IMR-90 (cell line): ENCODE measurements at regions not wholly inside any gene's neighbourhood (a gene's known extent, or its start where the extent isn't known, plus 50 kb on each side); places are given as distances from the start of the nearest gene placed in this dataset.

ENCODE experiments used
- ATAC-seq: fragments of 200-7000 bp; cut with Tn5 transposase; 2 replicates; pipeline ENCODE4 v1.9.1; 2020; ENCODE audit warnings: low read depth, mild to moderate bottlenecking, moderate library complexity
- BruUV-seq: library from RNA; stranded (reverse); fragments of 400-500 nt; replicated peaks from 2 replicates; lab custom pipeline; 2021; lab: Mats Ljungman, UMichigan
- CTCF ChIA-PET: fragments of 300-600 bp; formaldehyde crosslinking; extraction: SDS; loops from one replicate; lab custom pipeline; 2021; ENCODE audit warnings: antibody characterized with exemption; lab: Yijun Ruan, JAX
- POLR2A ChIA-PET: fragments of 300-600 bp; sonication (Branson Sonifier 250); formaldehyde crosslinking; loops from one replicate; lab custom pipeline; 2022; ENCODE audit warnings: antibody characterized with exemption; ENCODE audit not compliant: unreplicated experiment; lab: Charles Lee
- DNase-seq: peaks from one replicate; pipeline ENCODE4 v3.0.0; 2013
- H2AFZ ChIP-seq: replicated peaks from 2 replicates; pipeline ENCODE3; 2013; ENCODE audit warnings: low read length, mild to moderate bottlenecking; ENCODE audit not compliant: poor library complexity
- H2AK5ac ChIP-seq: 2 replicates; pipeline ENCODE4 v1.6.1; 2013; ENCODE audit warnings: low read depth, low read length, inconsistent platforms
- H2AK9ac ChIP-seq: replicated peaks from 2 replicates; pipeline ENCODE3; 2013; ENCODE audit warnings: mild to moderate bottlenecking, low read depth, low read length, moderate library complexity; ENCODE audit not compliant: poor library complexity
- H2BK120ac ChIP-seq: 2 replicates; pipeline ENCODE4 v1.6.1; 2013; ENCODE audit warnings: low read depth, low read length, inconsistent platforms
- H2BK15ac ChIP-seq: 3 replicates; pipeline ENCODE4 v1.6.1; 2013; ENCODE audit warnings: low read depth, low read length, inconsistent platforms
- H2BK20ac ChIP-seq: 2 replicates; pipeline ENCODE4 v1.6.1; 2013; ENCODE audit warnings: low read depth, mild to moderate bottlenecking, inconsistent platforms, low read length, moderate library complexity
- H2BK5ac ChIP-seq: 2 replicates; pipeline ENCODE4 v1.6.1; 2013; ENCODE audit warnings: mild to moderate bottlenecking, low read depth, low read length, inconsistent platforms; ENCODE audit not compliant: poor library complexity, severe bottlenecking
- H3K14ac ChIP-seq: replicated peaks from 2 replicates; pipeline ENCODE4 v1.6.1; 2013; ENCODE audit warnings: low read depth, low read length, inconsistent platforms
- H3K18ac ChIP-seq: 2 replicates; pipeline ENCODE4 v1.6.1; 2013; ENCODE audit warnings: low read depth, low read length, control low read depth
- H3K23ac ChIP-seq: 2 replicates; pipeline ENCODE4 v1.6.1; 2013; ENCODE audit warnings: low read depth, low read length, inconsistent platforms
- H3K27ac ChIP-seq: 2 replicates; pipeline ENCODE4 v1.5.1; 2013; ENCODE audit warnings: mild to moderate bottlenecking, control low read depth, low read length; ENCODE audit not compliant: insufficient read depth
- H3K27me3 ChIP-seq: 2 replicates; pipeline ENCODE4 v1.6.1; 2013; ENCODE audit warnings: low read length; ENCODE audit not compliant: control insufficient read depth, insufficient read depth
- H3K36me3 ChIP-seq: 2 replicates; pipeline ENCODE4 v1.6.1; 2013; ENCODE audit warnings: low read length, mixed read lengths; ENCODE audit not compliant: control insufficient read depth, insufficient read depth
- H3K4ac ChIP-seq: 2 replicates; pipeline ENCODE4 v1.6.1; 2013; ENCODE audit warnings: low read depth, low read length, inconsistent platforms
- H3K4me1 ChIP-seq: 2 replicates; pipeline ENCODE4 v1.6.1; 2013; ENCODE audit warnings: low read length, mixed read lengths; ENCODE audit not compliant: control insufficient read depth, insufficient read depth
- H3K4me2 ChIP-seq: 2 replicates; pipeline ENCODE4 v1.6.1; 2013; ENCODE audit warnings: low read depth, mild to moderate bottlenecking, control low read depth, low read length, moderate library complexity
- H3K4me3 ChIP-seq: 2 replicates; pipeline ENCODE4 v1.5.1; 2013; ENCODE audit warnings: low read depth, mild to moderate bottlenecking, control low read depth, low read length, moderate library complexity; ENCODE audit not compliant: insufficient read depth
- H3K56ac ChIP-seq: 2 replicates; pipeline ENCODE4 v1.6.1; 2013; ENCODE audit warnings: low read length, inconsistent platforms; ENCODE audit not compliant: insufficient read depth; ENCODE audit errors: extremely low read depth
- H3K79me1 ChIP-seq, 2 experiments: 2 replicates each; pipeline ENCODE4 v1.6.1; 2013; ENCODE audit warnings: low read length in 2 of 2, inconsistent platforms in 1 of 2, low read depth in 1 of 2
- H3K9ac ChIP-seq: 2 replicates; pipeline ENCODE4 v1.6.1; 2013; ENCODE audit warnings: low read depth, low read length, control low read depth
- H3K9me1 ChIP-seq: 2 replicates; pipeline ENCODE4 v1.6.1; 2013; ENCODE audit warnings: low read length, inconsistent platforms; ENCODE audit not compliant: insufficient read depth
- H3K9me3 ChIP-seq: 2 replicates; pipeline ENCODE4 v1.6.1; 2013; ENCODE audit warnings: low read length; ENCODE audit not compliant: control insufficient read depth, insufficient read depth
- H4K20me1 ChIP-seq: 2 replicates; pipeline ENCODE4 v1.6.1; 2013; ENCODE audit warnings: low read length, inconsistent platforms; ENCODE audit not compliant: insufficient read depth
- H4K5ac ChIP-seq: 2 replicates; pipeline ENCODE4 v1.6.1; 2013; ENCODE audit warnings: mild to moderate bottlenecking, low read depth, low read length, control low read depth
- H4K8ac ChIP-seq, 2 experiments: 2 replicates each; pipeline ENCODE4 v1.6.1; 2013; ENCODE audit warnings: low read depth in 2 of 2, low read length in 2 of 2, control low read depth in 1 of 2, inconsistent platforms in 1 of 2
- H4K91ac ChIP-seq: 2 replicates; pipeline ENCODE4 v1.6.1; 2013; ENCODE audit warnings: low read depth, low read length, inconsistent platforms; ENCODE audit not compliant: insufficient read depth
- RAD21 ChIP-seq: IDR thresholded peaks from 2 replicates; pipeline ENCODE4 v1.6.1; 2012; ENCODE audit warnings: low read length, improper control_type of control experiment
- RFX5 ChIP-seq: IDR thresholded peaks from 2 replicates; pipeline ENCODE4 v1.8.0; 2012; ENCODE audit warnings: low read depth, mild to moderate bottlenecking, low read length, moderate library complexity
- WGBS, 2 experiments: methylation state at CpG; one replicate each; pipeline versions ENCODE4 v1.1.5 to v1.1.7; 2013; ENCODE audit warnings: missing lambda C conversion rate in 2 of 2; ENCODE audit not compliant: insufficient read length in 1 of 2; ENCODE audit errors: extremely low coverage in 2 of 2; 5-methylcytosine and 5-hydroxymethylcytosine counted together
- dilution Hi-C: fragments of 300-500 bp; cut with HindIII; formaldehyde crosslinking; loops from one replicate; pipeline ENCODE4 v1.14.3; 2018; ENCODE audit warnings: low sequenced_read_pairs; ENCODE audit not compliant: unreplicated experiment
- in situ Hi-C: fragments of 300-500 bp; cut with MboI; formaldehyde crosslinking; loops from 3 replicates; pipeline ENCODE4 v1.14.3; 2019; ENCODE audit warnings: low sequenced_read_pairs, inconsistent platforms, mixed read lengths
- intact Hi-C: fragments of 100-400 bp; cut with micrococcal nuclease; formaldehyde crosslinking; loops from 2 replicates; pipeline ENCODE4 v1.10.0; 2022

GRCh38 chr1:29444782-29445729, 208.7 kb downstream of the PTPRU start (continued):
- no peak for TF ChIP-seq RAD21

GRCh38 chr1:29444081-29444715, 207.9 kb downstream of the PTPRU start:
- WGBS, 2 experiments, result 70% methylated on average over 5 of the region's 8 CpGs; no CpG with 5 or more reads in 1 of the 2 experiments
- no TSS peak for BruUV-seq
- Histone ChIP-seq H3K4ac (no peak overlapping the region), H2BK20ac (no peak overlapping the region), H2AK5ac (no peak overlapping the region), H3K18ac (no peak overlapping the region), H4K91ac (no peak overlapping the region), H3K9ac (no peak overlapping the region), H3K14ac (no peak overlapping the region), H3K27me3 (no peaks in the 10 kb centered on the region; the same call in 1 of the 2 replicates), H2BK5ac (no peak overlapping the region), H3K4me2 (no peak overlapping the region), H3K79me1 (no peaks in the 10 kb centered on the region), H2BK120ac (no peak overlapping the region), H2BK15ac (no peak overlapping the region), H4K8ac (no peak overlapping the region), H3K36me3 (no peaks in the 10 kb centered on the region), H3K23ac (no peak overlapping the region), H3K4me1 (no peaks in the 10 kb centered on the region), H3K9me3 (no peaks in the 10 kb centered on the region), H2AFZ (no peak overlapping the region), H2AK9ac (peak overlapping the region; percentile 31), H4K20me1 (no peaks in the 10 kb centered on the region), H3K9me1 (no peaks in the 10 kb centered on the region), H4K5ac (no peak overlapping the region), H3K27ac (no peak overlapping the region), H3K56ac (no peak overlapping the region), H3K4me3 (no peak overlapping the region)
- intact Hi-C loops (no loop called here), dilution Hi-C loops (no loop called here), in situ Hi-C loops (no loop called here)
- ATAC-seq, result no peak
- POLR2A ChIA-PET, result no interaction called here
- DNase-seq, result no peak
- no peak for TF ChIP-seq RFX5
- CTCF ChIA-PET, result no interaction called here
